ENCODE measurements at regions not wholly inside any gene's neighbourhood (a gene's known extent, or its start where the extent isn't known, plus 50 kb on each side); places are given as distances from the start of the nearest gene placed in this dataset.

DNA sequence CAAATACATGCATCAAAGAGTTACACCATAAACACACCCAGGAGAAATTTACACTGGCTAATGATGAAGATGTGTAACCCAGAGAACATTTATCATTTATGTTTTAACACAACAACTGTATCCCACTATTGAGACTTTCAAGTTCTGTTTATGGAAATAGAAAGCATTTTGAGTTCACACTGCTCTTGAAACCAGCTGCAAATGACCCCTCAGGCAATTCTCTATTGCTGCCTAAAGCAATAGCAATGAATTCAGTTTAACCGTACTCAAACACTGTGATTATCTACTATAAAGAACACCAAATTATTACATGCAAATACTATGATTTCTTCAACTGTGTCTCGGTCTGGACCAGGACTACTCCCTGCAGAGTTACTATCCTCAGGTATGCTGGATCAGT lies 452.7 kb upstream of the NRXN1 start:
- DNase-seq (ENCODE audit: low read depth, low spot score): no peak
- no peaks in the 10 kb centered on the region for H3K27me3 ChIP-seq (ENCODE audit: control insufficient read depth, insufficient read depth, low read length)
- TF ChIP-seq, protein P1, sequence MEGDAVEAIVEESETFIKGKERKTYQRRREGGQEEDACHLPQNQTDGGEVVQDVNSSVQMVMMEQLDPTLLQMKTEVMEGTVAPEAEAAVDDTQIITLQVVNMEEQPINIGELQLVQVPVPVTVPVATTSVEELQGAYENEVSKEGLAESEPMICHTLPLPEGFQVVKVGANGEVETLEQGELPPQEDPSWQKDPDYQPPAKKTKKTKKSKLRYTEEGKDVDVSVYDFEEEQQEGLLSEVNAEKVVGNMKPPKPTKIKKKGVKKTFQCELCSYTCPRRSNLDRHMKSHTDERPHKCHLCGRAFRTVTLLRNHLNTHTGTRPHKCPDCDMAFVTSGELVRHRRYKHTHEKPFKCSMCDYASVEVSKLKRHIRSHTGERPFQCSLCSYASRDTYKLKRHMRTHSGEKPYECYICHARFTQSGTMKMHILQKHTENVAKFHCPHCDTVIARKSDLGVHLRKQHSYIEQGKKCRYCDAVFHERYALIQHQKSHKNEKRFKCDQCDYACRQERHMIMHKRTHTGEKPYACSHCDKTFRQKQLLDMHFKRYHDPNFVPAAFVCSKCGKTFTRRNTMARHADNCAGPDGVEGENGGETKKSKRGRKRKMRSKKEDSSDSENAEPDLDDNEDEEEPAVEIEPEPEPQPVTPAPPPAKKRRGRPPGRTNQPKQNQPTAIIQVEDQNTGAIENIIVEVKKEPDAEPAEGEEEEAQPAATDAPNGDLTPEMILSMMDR (IDR thresholded peaks at IDR 0.05; ENCODE audit: low read depth, low read length): no peak
- CTCF ChIA-PET: no interaction called here
- POLR2A ChIA-PET: no interaction called here
- no peak overlapping the region for H3K4me3 ChIP-seq (ENCODE audit: low read depth, low read length)
- no peaks in the 10 kb centered on the region for H3K9me3 ChIP-seq (ENCODE audit: control insufficient read depth, insufficient read depth, low read length)
- no peak overlapping the region for H3K27ac ChIP-seq (ENCODE audit: low read depth, low read length)

- TF ChIP-seq, protein P1 (IDR thresholded peaks at IDR 0.05; ENCODE audit: low read depth, low read length): no peak
- Histone ChIP-seq H3K4me3 (ENCODE audit: low read depth, low read length) (no peak overlapping the region), H3K27ac (ENCODE audit: low read depth, low read length) (no peak overlapping the region), H3K27me3 (ENCODE audit: control insufficient read depth, insufficient read depth, low read length) (no peaks in the 10 kb centered on the region), H3K9me3 (ENCODE audit: control insufficient read depth, insufficient read depth, low read length) (no peaks in the 10 kb centered on the region)
- DNase-seq (ENCODE audit: low read depth, low spot score): no peak
- CTCF ChIA-PET: no interaction called here
- POLR2A ChIA-PET: no interaction called here
These were observed 451.8 kb upstream of the NRXN1 start for GRCh38 chr2:51483720-51484119.

DNA sequence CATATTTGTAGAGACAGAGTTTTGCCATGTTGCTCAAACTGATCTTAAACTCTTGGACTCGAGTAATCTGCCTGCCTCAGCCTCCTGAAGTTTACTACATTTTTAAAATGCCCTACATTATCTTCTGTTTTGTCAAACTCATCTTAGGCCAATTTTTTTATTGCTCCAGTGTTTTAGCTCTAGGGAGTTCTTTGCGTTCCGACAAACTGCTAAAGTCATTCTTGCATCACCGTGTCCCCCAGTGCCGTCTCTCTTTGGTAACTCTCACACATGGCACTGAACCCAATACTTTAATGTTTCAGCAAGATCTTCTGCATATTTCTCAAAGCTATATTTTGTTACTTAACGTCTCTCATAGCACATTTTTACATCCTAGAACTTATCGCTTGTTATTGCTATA lies 440.9 kb upstream of the NRXN1 start:
- Histone ChIP-seq H3K27me3 (ENCODE audit: control insufficient read depth, insufficient read depth, low read length) (no peaks in the 10 kb centered on the region), H3K27ac (ENCODE audit: low read depth, low read length) (no peak overlapping the region), H3K4me3 (ENCODE audit: low read depth, low read length) (no peak overlapping the region), H3K9me3 (ENCODE audit: control insufficient read depth, insufficient read depth, low read length) (no peaks in the 10 kb centered on the region)
- CTCF ChIA-PET: no interaction called here
- TF ChIP-seq, protein P1 (IDR thresholded peaks at IDR 0.05; ENCODE audit: low read depth, low read length): no peak
- DNase-seq (ENCODE audit: low read depth, low spot score): no peak
- POLR2A ChIA-PET: no interaction called here

DNA sequence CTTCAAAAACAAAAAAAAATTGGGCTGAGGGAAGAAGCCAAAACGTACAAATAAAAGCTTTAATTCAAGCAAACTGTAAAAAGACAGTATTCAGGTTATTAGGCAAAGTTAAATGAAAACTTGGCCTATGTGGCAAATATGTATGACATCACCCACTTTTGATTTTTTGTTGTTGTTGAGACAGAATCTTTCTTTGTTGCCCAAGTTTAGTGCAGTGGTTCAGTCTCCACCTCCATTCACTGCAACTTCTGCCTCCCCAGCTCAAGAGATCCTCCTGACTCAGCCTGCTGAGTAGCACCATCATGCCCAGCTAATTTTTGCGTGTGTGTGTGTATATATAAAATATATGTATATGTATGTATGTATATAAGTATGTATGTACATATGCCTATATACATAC lies 440.4 kb upstream of the NRXN1 start:
- H3K27me3 ChIP-seq (ENCODE audit: control insufficient read depth, insufficient read depth, low read length): no peaks in the 10 kb centered on the region
- CTCF ChIA-PET: no interaction called here
- H3K27ac ChIP-seq (ENCODE audit: low read depth, low read length): no peak overlapping the region
- TF ChIP-seq, protein P1 (IDR thresholded peaks at IDR 0.05; ENCODE audit: low read depth, low read length): no peak
- POLR2A ChIA-PET: no interaction called here
- no peak overlapping the region for H3K4me3 ChIP-seq (ENCODE audit: low read depth, low read length)
- no peak for DNase-seq (ENCODE audit: low read depth, low spot score)
- H3K9me3 ChIP-seq (ENCODE audit: control insufficient read depth, insufficient read depth, low read length): no peaks in the 10 kb centered on the region

- Histone ChIP-seq H3K4me3 (ENCODE audit: low read depth, low read length) (no peak overlapping the region), H3K9me3 (ENCODE audit: control insufficient read depth, insufficient read depth, low read length) (no peaks in the 10 kb centered on the region), H3K27ac (ENCODE audit: low read depth, low read length) (no peak overlapping the region), H3K27me3 (ENCODE audit: control insufficient read depth, insufficient read depth, low read length) (no peaks in the 10 kb centered on the region)
- DNase-seq (ENCODE audit: low read depth, low spot score): no peak
- TF ChIP-seq, protein P1 (IDR thresholded peaks at IDR 0.05; ENCODE audit: low read depth, low read length): no peak
- CTCF ChIA-PET: no interaction called here
- POLR2A ChIA-PET: no interaction called here
These were observed 437.2 kb upstream of the NRXN1 start for GRCh38 chr2:51469102-51469501.

Data from AG04450 (cell line).